Activated T-helper 2 cell treated with anti-CD3 and anti-CD28 coated beads, Interferon-gamma antibody, Interleukin-2, Interleukin-4, amounts not matched to agents 10 μg/mL and 5 μg/mL and 100 μg/mL, durations not matched to agents 14 hours and 24 hours and 36 hours (primary cell): ENCODE measurements at regions not wholly inside any gene's neighbourhood (a gene's known extent, or its start where the extent isn't known, plus 50 kb on each side); places are given as distances from the start of the nearest gene placed in this dataset.

Experiments
- DNase-seq: peaks from one replicate; pipeline ENCODE4 v3.0.0; 2021; ENCODE audit warnings: low spot score
- H3K27ac Mint-ChIP-seq: one replicate; pipeline ENCODE4 v1.8.0; 2021; ENCODE audit warnings: mixed read lengths
- H3K27me3 Mint-ChIP-seq: one replicate; pipeline ENCODE4 v1.8.0; 2021; ENCODE audit warnings: low read depth, mixed read lengths
- H3K36me3 Mint-ChIP-seq: one replicate; pipeline ENCODE4 v1.8.0; 2021; ENCODE audit warnings: low read depth, mixed read lengths
- H3K4me1 Mint-ChIP-seq: one replicate; pipeline ENCODE4 v1.8.0; 2021; ENCODE audit warnings: low read depth, mixed read lengths
- H3K4me3 Mint-ChIP-seq: one replicate; pipeline ENCODE4 v1.8.0; 2021; ENCODE audit warnings: low read depth, mild to moderate bottlenecking, moderate library complexity, mixed read lengths
- H3K9me3 Mint-ChIP-seq: one replicate; pipeline ENCODE4 v1.8.0; 2021; ENCODE audit warnings: mixed read lengths
- intact Hi-C: fragments of 100-400 bp; cut with micrococcal nuclease; formaldehyde crosslinking; loops from one replicate; pipeline ENCODE4 v1.15.1; 2023

GRCh38 chr4:62130230-62130629 is 930.1 kb downstream of the ADGRL3 start:
- Mint-ChIP-seq H3K4me1 (no peaks in the 10 kb centered on the region), H3K36me3 (no peaks in the 10 kb centered on the region), H3K9me3 (peaks cover 27% of the 10 kb centered on the region), H3K27me3 (no peaks in the 10 kb centered on the region), H3K27ac (no peak overlapping the region), H3K4me3 (no peak overlapping the region)
- DNase-seq = no peak
- intact Hi-C loops = no loop called here
